OCI-LY1 (cell line): ENCODE measurements at regions not wholly inside any gene's neighbourhood (a gene's known extent, or its start where the extent isn't known, plus 50 kb on each side); places are given as distances from the start of the nearest gene placed in this dataset.

Experiments
- H2AFZ ChIP-seq: fragments of 200-600 bp; sonication (generic), shearing (Covaris generic); 2 replicates; pipeline ENCODE4 v1.6.0; 2014; ENCODE audit warnings: antibody characterized with exemption, mild to moderate bottlenecking, low read length
- H3F3A ChIP-seq: fragments of 200-600 bp; sonication (generic), shearing (Covaris generic); 2 replicates; pipeline ENCODE4 v1.6.0; 2014; ENCODE audit warnings: mild to moderate bottlenecking, antibody characterized with exemption, low read length, moderate library complexity; ENCODE audit not compliant: insufficient read depth
- H3K27ac ChIP-seq: fragments of 200-600 bp; sonication (generic); 2 replicates; pipeline ENCODE4 v1.5.1; 2014; ENCODE audit warnings: low read length, mixed run types, mild to moderate bottlenecking, low read depth; ENCODE audit not compliant: poor library complexity, severe bottlenecking
- H3K27me3 ChIP-seq: fragments of 200-600 bp; sonication (generic); 2 replicates; pipeline ENCODE4 v1.6.0; 2014; ENCODE audit warnings: antibody characterized with exemption, mild to moderate bottlenecking, low read length, moderate library complexity; ENCODE audit not compliant: insufficient read depth
- H3K36me3 ChIP-seq: fragments of 200-600 bp; sonication (generic); 2 replicates; pipeline ENCODE4 v1.6.1; 2014; ENCODE audit warnings: mild to moderate bottlenecking, antibody characterized with exemption, low read length, moderate library complexity, mixed read lengths; ENCODE audit not compliant: insufficient read depth
- H3K4me1 ChIP-seq: fragments of 200-600 bp; sonication (generic); 2 replicates; pipeline ENCODE4 v1.5.1; 2014; ENCODE audit warnings: mild to moderate bottlenecking, low read length, moderate library complexity; ENCODE audit not compliant: insufficient read depth, severe bottlenecking
- H3K4me2 ChIP-seq: fragments of 200-600 bp; sonication (generic), shearing (Covaris generic); 2 replicates; pipeline ENCODE4 v1.6.1; 2014; ENCODE audit warnings: low read length
- H3K4me3 ChIP-seq: fragments of 200-600 bp; sonication (generic); 2 replicates; pipeline ENCODE4 v1.5.1; 2014; ENCODE audit warnings: low read length, low read depth, mild to moderate bottlenecking, mixed read lengths; ENCODE audit not compliant: poor library complexity, severe bottlenecking
- H3K79me2 ChIP-seq: fragments of 200-600 bp; shearing (Covaris generic); 2 replicates; pipeline ENCODE4 v1.6.1; 2016; ENCODE audit warnings: mixed run types, low read length, mixed read lengths; ENCODE audit not compliant: insufficient read depth
- H3K9ac ChIP-seq: fragments of 200-600 bp; sonication (generic), shearing (Covaris generic); 2 replicates; pipeline ENCODE4 v1.6.1; 2014; ENCODE audit warnings: mild to moderate bottlenecking, low read length, mixed read lengths
- H3K9me2 ChIP-seq: fragments of 200-600 bp; sonication (generic), shearing (Covaris generic); 2 replicates; pipeline ENCODE4 v1.6.1; 2014; ENCODE audit warnings: low read depth, mild to moderate bottlenecking, low read length, mixed read lengths
- H3K9me3 ChIP-seq: fragments of 200-600 bp; shearing (Covaris generic); 2 replicates; pipeline ENCODE4 v1.6.1; 2014; ENCODE audit warnings: low read length, mixed read lengths
- H4K20me1 ChIP-seq: fragments of 200-600 bp; sonication (generic), shearing (Covaris generic); 2 replicates; pipeline ENCODE4 v1.6.0; 2016; ENCODE audit warnings: mild to moderate bottlenecking, low read length; ENCODE audit not compliant: insufficient read depth
- CTCF ChIP-seq: fragments of 200-600 bp; sonication (generic), shearing (Covaris generic); IDR thresholded peaks from 2 replicates; pipeline ENCODE4 v1.5.1; 2017; ENCODE audit warnings: mild to moderate bottlenecking, antibody characterized with exemption, low read length, moderate library complexity, mixed read lengths
- EZH2 ChIP-seq: fragments of 200-600 bp; sonication (generic), shearing (Covaris generic); IDR thresholded peaks from 2 replicates; pipeline ENCODE4 v1.8.0; 2017; ENCODE audit warnings: borderline replicate concordance, mixed run types, mild to moderate bottlenecking, antibody characterized with exemption, low read length, moderate library complexity, mixed read lengths

- H3K9me3 ChIP-seq, result no peaks in the 10 kb centered on the region
- H3K27ac ChIP-seq, result no peak overlapping the region
- no peak overlapping the region for H3K9ac ChIP-seq
- no peaks in the 10 kb centered on the region for H3K27me3 ChIP-seq
- no peaks in the 10 kb centered on the region for H3K79me2 ChIP-seq
- H3K9me2 ChIP-seq, result no peaks in the 10 kb centered on the region
- no peak for TF ChIP-seq EZH2
- H2AFZ ChIP-seq, result no peak overlapping the region
- H4K20me1 ChIP-seq, result no peaks in the 10 kb centered on the region
- H3K4me3 ChIP-seq, result no peak overlapping the region
- H3K4me2 ChIP-seq, result no peak overlapping the region
- H3K4me1 ChIP-seq, result no peaks in the 10 kb centered on the region
- H3K36me3 ChIP-seq, result no peaks in the 10 kb centered on the region
- H3F3A ChIP-seq, result no peaks in the 10 kb centered on the region
These were observed 379.4 kb upstream of the SGCD start for GRCh38 chr5:155947394-155948062.

GRCh38 chr5:155948576-155948975, 378.4 kb upstream of the SGCD start:
- no peak overlapping the region for H2AFZ ChIP-seq
- no peak overlapping the region for H3K9ac ChIP-seq
- no peaks in the 10 kb centered on the region for H3K36me3 ChIP-seq
- no peaks in the 10 kb centered on the region for H3K79me2 ChIP-seq
- no peak overlapping the region for H3K4me3 ChIP-seq
- no peaks in the 10 kb centered on the region for H3K27me3 ChIP-seq
- H3K4me2 ChIP-seq, result no peak overlapping the region
- H3K9me3 ChIP-seq, result no peaks in the 10 kb centered on the region
- H3K4me1 ChIP-seq, result no peaks in the 10 kb centered on the region
- no peaks in the 10 kb centered on the region for H3K9me2 ChIP-seq
- no peak overlapping the region for H3K27ac ChIP-seq
- H4K20me1 ChIP-seq, result no peaks in the 10 kb centered on the region
- TF ChIP-seq CTCF (no peak), EZH2 (no peak)
- no peaks in the 10 kb centered on the region for H3F3A ChIP-seq

- Histone ChIP-seq H3K4me1 (no peaks in the 10 kb centered on the region), H3K9me3 (no peaks in the 10 kb centered on the region), H3K4me3 (no peak overlapping the region), H3K9ac (no peak overlapping the region), H3K36me3 (no peaks in the 10 kb centered on the region), H3K4me2 (no peak overlapping the region), H3K27me3 (no peaks in the 10 kb centered on the region), H3K79me2 (no peaks in the 10 kb centered on the region), H2AFZ (no peak overlapping the region), H3K27ac (no peak overlapping the region), H3K9me2 (no peaks in the 10 kb centered on the region), H4K20me1 (no peaks in the 10 kb centered on the region), H3F3A (no peaks in the 10 kb centered on the region)
- TF ChIP-seq CTCF (no peak), EZH2 (no peak)
These were observed 374.4 kb upstream of the SGCD start for GRCh38 chr5:155952486-155953089.

- H2AFZ ChIP-seq, result no peak overlapping the region
- TF ChIP-seq CTCF (no peak), EZH2 (no peak)
- H3K27me3 ChIP-seq, result no peaks in the 10 kb centered on the region
- H3K9me2 ChIP-seq, result no peaks in the 10 kb centered on the region
- no peaks in the 10 kb centered on the region for H3F3A ChIP-seq
- no peaks in the 10 kb centered on the region for H4K20me1 ChIP-seq
- H3K4me1 ChIP-seq, result no peaks in the 10 kb centered on the region
- no peak overlapping the region for H3K4me2 ChIP-seq
- no peak overlapping the region for H3K9ac ChIP-seq
- no peaks in the 10 kb centered on the region for H3K9me3 ChIP-seq
- no peaks in the 10 kb centered on the region for H3K36me3 ChIP-seq
- no peaks in the 10 kb centered on the region for H3K79me2 ChIP-seq
- no peak overlapping the region for H3K4me3 ChIP-seq
- no peak overlapping the region for H3K27ac ChIP-seq
These were observed 373.6 kb upstream of the SGCD start for GRCh38 chr5:155953335-155953734.
